H4 (cell line): ENCODE measurements at regions not wholly inside any gene's neighbourhood (a gene's known extent, or its start where the extent isn't known, plus 50 kb on each side); places are given as distances from the start of the nearest gene placed in this dataset.

ENCODE experiments used
- DNase-seq: peaks from one replicate; pipeline ENCODE4 v3.0.0-alpha.2; 2015; ENCODE audit warnings: low spot score

GRCh38 chr1:13968361-13968760 lies 268.4 kb downstream of the PRDM2 start:
- DNase-seq: no peak

GRCh38 chr1:13970631-13971247 lies 270.8 kb downstream of the PRDM2 start:
- DNase-seq: no peak

GRCh38 chr1:13976485-13976884 lies 276.5 kb downstream of the PRDM2 start:
- DNase-seq: no peak

- no peak for DNase-seq
Observed at GRCh38 chr1:13981142-13981541, 281.2 kb downstream of the PRDM2 start.

- DNase-seq: no peak
Observed at GRCh38 chr1:13983393-13983792, 283.4 kb downstream of the PRDM2 start.

- no peak for DNase-seq
Observed at GRCh38 chr1:13990939-13991338, 291.0 kb downstream of the PRDM2 start.

- no peak for DNase-seq
Observed at GRCh38 chr1:13992489-13993285, 292.7 kb downstream of the PRDM2 start.

GRCh38 chr1:13994386-13994785 lies 294.4 kb downstream of the PRDM2 start:
- DNase-seq: no peak

- no peak for DNase-seq
Observed at GRCh38 chr1:13996334-13996733, 296.3 kb downstream of the PRDM2 start.

- no peak for DNase-seq
Observed at GRCh38 chr1:14003552-14003951, 303.6 kb downstream of the PRDM2 start.

GRCh38 chr1:14009582-14009981 lies 309.6 kb downstream of the PRDM2 start:
- DNase-seq: no peak

GRCh38 chr1:14010476-14010875 lies 310.5 kb downstream of the PRDM2 start:
- DNase-seq: no peak

- DNase-seq: no peak
Observed at GRCh38 chr1:14011132-14011531, 311.1 kb downstream of the PRDM2 start.

- no peak for DNase-seq
Observed at GRCh38 chr1:14011888-14012287, 311.9 kb downstream of the PRDM2 start.

- DNase-seq: no peak
Observed at GRCh38 chr1:14014929-14015328, 314.9 kb downstream of the PRDM2 start.

- no peak for DNase-seq
Observed at GRCh38 chr1:14015917-14016316, 315.9 kb downstream of the PRDM2 start.

- no peak for DNase-seq
Observed at GRCh38 chr1:14017531-14017961, 317.6 kb downstream of the PRDM2 start.

- no peak for DNase-seq
Observed at GRCh38 chr1:14019461-14019860, 319.5 kb downstream of the PRDM2 start.

GRCh38 chr1:14020006-14020405 lies 320.0 kb downstream of the PRDM2 start:
- DNase-seq: no peak

- no peak for DNase-seq
Observed at GRCh38 chr1:14027099-14027498, 327.1 kb downstream of the PRDM2 start.

GRCh38 chr1:14031461-14031860 lies 331.5 kb downstream of the PRDM2 start:
- no peak for DNase-seq

GRCh38 chr1:14034506-14034905 lies 334.5 kb downstream of the PRDM2 start:
- no peak for DNase-seq

- no peak for DNase-seq
Observed at GRCh38 chr1:14037101-14037847, 337.3 kb downstream of the PRDM2 start.
